GM18907 (cell line): ENCODE measurements at regions not wholly inside any gene's neighbourhood (a gene's known extent, or its start where the extent isn't known, plus 50 kb on each side); places are given as distances from the start of the nearest gene placed in this dataset.
"Not testable (repeated sequence)": the region's sequence is repeated elsewhere in the genome, so short reads cannot be mapped to it uniquely, and the experiment has no call there.

Experiments used
- ATAC-seq: cut with Tn5 transposase; IDR thresholded peaks from one replicate; pipeline ENCODE4 v1.9.1; 2021; ENCODE audit warnings: mild to moderate bottlenecking, moderate library complexity; ENCODE audit not compliant: unreplicated experiment

DNA sequence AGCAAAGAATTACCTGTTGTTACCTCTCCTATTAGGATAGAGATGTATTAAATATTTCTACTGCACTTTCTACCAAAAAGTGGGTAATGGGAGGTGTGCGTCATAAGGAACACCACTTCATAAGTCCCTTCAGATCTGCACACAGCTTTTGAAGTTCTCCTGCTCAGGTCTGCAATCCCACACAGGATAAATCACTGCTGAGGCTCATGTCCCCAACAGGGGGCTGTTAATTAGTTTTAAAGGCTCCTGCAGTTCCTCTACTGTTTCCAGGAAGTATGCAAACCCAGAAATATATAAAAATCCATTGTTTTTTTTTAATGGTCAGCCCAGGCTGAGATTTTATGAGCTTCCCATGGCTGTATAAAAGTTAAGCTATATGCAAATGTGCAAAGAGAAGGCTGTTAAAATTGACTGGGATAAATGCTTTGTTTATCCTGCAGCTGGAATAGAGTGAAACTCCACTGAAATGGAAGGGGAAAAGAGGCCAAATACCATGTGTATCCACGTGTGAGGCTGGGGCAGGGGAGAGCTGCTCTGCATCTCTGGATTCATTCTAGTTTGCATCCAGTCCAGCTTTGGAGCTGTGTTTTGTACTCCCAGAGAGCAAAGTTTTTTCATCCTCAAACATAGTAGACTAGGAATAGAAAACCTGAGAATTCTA, 903.7 kb downstream of the TDRD15 start:
- no peak for ATAC-seq

DNA sequence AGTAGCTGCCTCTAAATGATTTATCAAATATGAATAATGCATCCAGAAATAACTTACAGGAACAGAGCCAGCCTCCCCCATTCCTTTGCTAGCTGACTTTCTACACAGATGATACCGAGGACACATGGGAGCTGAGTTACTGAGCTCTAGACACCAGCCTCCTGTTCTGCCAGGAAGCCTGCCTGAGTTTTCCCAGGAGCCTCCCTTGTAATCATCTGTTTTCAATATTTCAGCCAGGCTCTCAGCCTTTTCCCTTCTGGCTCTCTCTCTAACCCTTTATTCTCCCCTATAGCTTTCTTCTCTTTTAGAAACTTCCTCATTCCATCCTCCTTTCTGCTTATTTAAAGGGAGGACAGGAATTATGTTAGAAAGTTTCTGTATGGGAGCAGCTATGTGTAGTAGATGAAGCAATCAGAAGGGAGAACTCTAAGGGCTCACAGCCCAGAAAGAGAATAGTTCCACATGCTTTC, 911.6 kb downstream of the TDRD15 start:
- no peak for ATAC-seq

DNA sequence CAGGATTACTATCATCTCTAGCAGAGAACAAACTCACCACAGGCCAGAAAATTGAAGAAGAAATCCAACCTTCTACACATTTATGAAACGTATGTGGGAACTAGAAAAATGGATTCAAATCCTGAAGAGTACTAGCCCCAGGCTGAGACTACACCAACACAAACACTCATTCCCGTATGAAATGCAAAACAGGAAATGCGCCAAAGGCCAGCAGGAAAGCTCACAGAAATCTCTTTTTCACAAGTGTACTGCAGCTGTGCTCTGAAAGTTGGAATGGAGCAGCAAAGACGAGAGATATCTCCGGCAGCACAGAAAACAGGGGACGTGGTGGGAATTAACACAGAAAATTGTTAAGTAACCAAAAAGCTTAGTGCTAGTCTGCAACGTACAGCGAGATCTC, 913.5 kb downstream of the TDRD15 start:
- no peak for ATAC-seq

DNA sequence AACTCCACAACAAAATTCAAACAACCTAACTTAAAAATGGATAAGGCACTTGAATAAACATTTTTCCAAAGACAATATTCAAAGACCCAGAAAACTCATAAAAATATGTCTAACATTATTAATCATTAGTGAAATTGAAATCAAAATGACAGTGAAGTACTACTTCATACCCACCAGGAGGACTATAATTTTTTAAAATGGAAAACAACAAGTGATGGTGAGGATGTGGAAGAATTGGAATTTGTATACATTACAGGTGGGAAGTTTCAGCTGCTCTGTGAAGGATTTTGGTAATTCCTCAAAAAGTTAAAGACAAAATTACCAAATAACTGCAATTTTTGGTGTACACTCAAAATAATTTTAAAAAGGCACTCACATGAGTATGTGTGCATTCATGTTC, 920.0 kb downstream of the TDRD15 start:
- no peak for ATAC-seq

DNA sequence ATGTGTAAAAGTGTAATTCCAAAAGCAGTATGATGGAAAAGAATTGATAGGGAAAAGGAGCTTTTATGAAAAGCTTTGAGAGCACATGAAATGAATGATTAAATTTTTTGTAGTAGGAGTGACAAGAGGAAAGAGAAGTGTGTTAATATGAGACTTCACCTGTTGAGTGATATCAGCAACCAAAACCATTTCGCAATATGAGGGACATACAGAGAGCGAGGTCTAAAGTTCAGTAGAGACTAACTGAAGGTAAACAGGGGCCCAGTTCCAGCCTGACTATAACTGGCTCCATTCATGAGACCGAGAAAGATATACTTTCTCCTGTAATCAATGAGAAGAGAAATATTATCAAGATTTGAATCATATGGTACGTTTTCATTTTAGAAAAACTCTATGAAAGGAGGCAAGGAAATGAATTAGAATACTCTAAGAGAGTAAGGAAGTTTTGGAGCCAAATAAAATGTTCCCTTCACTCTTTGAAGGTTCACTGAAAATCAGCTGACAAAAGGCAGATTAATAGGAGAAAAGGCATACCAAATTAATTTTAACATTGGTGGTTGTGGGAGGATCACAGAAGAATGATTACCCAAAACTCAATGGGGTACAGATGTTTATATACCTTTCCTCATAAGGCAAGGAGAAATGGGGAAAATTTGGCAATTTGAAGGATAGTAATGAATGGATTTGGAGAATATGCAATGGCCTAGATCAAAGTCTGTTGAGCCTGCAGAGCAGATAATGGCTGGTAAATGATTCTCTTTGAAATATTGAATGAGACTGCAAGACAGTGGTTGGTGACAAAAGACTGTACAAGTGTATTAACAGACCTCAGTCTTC, 932.2 kb downstream of the TDRD15 start:
- no peak for ATAC-seq

DNA sequence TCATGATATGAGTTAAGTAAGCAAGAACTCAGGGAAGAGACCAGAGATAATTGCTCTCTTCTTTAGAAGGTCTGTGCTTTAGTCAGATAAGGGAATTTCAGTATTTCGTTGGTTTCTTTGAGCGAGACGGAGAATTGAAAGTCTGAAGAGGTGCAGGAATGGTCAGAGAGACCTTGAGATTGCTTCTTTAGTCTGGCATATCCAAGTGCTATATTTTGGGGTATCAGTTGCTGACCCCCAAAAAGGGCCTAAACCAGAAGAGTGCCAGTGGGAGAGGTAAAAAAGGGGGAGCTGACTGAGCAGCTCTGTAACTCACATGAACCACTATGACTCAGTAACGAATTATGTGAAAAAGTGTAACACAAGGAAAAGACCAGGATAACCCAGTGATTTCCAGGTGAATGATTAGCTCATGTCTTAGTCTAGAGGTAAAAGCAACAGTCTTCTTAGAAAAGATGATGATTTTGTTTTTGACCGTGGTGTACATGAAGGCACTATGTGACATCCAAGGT, 932.9 kb downstream of the TDRD15 start:
- no peak for ATAC-seq

DNA sequence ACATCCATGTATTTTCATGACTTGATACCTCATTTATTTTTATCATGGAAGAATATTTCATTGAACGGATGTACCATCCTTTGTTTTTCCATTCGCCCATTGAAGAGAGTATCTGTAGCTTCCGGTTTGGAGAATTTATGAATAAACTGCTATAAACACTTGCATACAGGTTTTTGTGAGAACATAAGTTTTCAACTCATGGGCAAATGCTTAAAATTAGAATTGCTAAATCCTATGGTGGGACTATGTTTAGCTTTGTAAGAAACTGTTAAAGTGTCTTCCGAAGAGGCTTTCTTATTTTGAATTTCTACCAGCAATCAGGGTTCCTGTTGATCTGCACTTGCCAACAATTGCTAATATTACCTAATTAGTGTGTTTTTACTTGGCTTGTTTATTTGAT, 938.9 kb downstream of the TDRD15 start:
- ATAC-seq, result no peak

DNA sequence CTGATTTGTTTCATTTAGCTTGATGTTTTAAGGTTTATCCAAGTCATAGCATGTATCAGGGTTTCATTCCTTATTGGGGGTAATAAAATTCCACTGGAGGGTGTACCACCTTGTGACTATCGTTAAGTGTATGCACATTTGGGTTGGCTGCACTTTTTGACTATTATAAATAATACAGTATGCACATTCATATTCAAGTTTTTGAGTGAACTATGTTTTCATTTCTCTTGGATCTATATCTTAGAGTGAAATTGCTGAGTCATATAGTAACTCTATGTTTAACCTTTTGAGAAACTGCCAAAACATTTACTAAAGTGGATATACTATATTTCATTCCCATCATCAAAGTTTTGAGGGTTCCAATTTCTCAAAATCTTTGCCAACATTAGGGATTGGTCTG, 952.7 kb downstream of the TDRD15 start:
- ATAC-seq, result no peak

DNA sequence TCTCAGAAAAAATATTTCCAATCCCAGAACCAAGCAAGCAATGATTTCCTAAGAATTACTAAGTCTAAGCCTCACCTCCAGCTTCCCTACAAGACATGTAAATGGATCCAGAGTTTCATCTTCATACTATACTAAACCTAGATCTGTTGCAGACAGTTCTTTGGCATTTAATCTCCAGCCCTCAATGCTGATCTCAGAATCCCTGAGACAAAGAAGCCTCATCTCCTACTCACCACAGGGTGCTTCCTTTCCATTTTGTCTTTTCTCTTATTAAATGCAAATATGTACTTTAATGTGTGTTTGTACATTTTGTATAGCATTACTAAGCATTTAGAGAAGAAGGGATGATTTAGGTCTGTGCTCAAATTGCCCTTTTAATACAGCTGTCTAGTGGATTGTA, 954.9 kb downstream of the TDRD15 start:
- ATAC-seq, result no peak

DNA sequence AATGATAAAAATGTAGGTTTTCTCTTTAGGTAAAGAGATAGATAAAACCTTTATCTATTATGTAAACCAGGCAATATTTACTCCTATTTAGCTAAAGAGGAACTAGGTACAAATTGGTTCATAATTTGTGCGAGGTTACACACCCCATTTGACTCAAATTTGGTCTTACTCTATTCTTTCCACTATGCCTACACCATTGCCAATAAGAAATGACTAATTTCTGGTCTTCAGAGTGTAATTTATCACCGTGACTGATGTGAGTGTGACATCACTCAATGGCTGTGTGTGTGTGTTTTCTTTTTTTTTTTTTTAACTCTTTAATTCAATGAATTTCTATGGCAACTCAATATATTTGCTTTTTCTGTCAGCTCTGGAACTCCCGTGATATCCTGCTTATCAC, 955.8 kb downstream of the TDRD15 start:
- no peak for ATAC-seq

DNA sequence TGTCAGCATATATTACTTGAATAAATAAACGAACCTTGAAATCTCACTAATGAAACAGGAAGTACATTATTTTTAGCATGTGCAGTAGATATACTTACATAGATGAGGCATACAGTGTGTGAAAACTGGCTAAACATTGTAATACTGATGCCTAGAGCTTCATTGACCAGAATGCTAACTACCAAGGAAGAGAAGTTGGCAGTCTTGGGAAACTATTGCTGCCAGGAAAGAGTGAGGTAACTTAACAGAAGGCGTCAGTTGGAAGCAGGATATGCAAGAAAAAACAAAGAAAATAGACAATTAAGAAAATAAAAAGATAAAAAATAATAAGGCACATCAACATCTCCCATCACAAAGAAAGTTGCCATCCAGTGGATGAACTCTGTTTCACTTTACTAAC, 963.0 kb downstream of the TDRD15 start:
- no peak for ATAC-seq

DNA sequence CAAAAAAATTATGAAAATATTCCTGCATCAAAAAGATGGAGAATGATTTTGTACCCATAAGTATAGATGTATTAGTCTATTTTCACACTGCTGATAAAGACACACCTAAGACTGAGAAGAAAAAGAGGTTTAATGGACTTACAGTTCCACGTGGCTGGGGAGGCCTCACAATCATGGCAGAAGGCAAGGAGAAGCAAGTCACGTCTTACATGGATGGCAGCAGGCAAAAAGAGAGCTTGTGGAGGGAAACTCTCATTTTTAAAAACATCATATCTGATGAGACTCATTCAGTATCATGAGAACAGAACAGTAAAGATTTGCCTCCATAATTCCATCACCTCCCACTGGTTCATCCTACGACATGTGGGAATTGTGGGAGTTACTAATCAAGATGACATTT, 979.8 kb downstream of the TDRD15 start:
- not testable (repeated sequence) for ATAC-seq

DNA sequence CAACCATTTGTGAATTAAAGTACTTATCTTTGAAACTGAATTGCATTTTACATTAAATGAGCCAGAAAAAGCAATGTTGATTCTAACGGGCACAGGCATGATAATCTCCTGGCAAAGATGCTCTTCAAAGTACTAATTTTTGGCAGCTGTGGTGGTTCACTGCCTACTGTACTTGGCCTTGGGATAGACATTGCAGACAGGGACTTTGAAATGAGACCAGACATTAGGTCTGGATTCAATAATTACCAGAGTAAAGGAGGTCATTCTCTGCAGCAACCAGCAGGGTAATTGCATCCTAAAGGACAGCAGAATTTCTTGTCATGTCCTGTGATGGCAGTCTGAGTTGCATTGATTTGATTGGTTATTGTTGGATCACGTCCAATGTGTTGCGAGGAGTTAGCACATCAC, 986.5 kb downstream of the TDRD15 start:
- ATAC-seq, result no peak

DNA sequence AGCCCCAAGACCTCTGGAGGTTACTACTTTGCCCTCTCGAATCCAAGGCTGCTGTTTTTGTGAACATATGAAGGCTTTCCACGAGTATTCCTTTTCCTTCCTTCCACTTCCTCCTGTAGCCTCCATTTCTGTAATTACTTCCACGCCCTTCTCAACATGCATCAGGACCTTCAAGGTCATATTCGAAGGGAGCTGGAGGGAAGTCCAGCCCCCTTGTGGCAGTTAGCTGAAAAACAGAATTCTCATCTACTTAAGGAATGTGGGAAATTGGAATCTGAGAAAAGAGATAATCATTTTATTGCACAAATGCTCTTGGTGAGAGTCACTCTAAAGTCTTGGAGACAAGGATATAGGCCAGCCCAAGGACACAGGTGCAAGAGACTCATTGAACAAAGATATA, 1000.2 kb downstream of the TDRD15 start:
- ATAC-seq, result no peak

DNA sequence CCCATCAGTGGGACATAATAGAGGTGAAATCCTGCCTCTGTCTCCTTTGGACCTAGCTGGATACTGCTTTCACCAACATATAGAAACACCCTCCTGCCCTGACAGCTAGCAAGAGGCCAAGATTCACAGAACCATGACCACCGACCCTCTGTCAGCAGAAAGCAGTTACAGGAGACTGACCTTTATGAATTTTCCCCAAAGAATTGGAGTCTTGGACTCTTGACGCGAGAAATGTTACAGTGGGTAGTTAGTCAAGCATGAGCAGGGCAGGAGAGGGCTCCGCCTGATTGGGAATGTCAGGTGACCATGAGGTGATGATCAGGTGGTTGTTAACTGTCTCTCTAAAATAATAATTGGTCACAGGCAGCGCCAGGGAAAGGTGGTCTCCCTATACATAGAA, 1002.3 kb downstream of the TDRD15 start:
- ATAC-seq, result no peak

DNA sequence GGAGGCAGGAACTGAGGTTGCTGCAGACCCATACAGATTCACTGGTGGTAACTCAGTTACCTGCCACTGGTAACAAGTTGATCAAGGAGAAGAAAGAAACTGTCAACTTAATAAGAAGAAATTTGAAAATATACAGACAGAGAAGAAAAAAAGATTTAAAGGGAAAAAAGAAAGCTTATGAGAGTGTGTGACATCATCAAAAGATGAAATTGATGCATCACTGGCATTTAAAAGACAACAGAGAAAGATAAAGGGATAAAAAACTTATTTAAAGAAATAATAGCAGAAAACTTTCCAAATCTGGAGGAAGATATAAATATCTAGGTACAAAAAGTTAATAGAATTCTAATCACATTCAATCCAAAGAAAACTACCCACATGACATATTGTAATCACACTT, 1003.2 kb downstream of the TDRD15 start:
- no peak for ATAC-seq

DNA sequence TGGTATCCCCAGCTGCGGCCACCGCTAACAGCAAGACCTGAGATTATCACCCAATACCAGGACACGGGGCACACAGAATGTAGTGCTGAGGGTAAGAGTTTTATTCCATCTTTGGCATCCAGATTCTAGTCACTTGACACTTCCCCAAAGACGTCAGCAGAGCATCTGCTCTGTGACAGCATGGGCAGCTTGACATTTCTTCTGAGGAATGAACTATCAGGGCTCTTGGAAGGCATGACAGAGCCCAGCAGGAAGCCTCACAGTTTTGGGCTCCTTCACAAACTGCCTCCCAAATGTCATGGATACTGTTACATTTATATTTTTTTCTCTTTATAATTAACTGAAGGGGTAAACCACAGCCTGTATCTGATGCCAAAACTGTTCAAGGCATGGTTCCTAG, 1010.7 kb downstream of the TDRD15 start:
- no peak for ATAC-seq

DNA sequence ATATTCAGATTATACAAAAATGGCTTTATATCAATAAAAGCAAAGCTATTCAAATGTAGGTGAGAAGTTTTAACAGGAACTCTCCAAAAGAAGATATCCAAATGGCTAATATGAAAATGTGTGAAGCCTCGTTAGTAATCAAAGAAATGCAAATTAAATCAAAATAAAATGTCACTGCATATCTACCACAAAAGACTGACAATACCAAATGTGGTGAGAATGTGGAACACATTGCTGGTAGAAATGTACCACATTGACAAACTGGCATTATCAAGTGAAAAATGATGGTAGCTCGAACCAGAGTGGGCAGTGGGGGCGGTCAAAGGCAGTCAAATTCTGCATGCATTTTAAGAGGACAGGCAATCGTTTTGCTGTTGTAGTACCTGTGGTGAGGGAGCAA, 1012.7 kb downstream of the TDRD15 start:
- ATAC-seq, result no peak

DNA sequence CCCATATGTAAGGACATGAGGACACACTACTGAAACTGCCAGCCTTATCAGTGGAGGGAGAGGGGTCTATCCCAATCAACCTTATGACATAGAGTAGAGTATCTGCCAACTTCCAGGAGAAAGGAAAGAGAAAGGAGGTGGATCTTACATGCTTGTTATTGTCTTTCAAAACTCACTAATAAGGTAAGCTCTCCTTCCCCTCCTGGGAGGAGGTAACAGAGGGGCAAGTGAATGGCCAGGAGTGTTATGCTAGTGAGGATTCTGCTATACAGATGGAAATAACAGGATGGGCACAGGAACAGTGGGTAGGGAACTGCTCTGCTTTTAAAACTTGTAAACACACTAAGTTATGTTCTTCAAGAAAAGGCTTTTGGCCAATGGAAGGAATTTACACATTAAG, 1020.1 kb downstream of the TDRD15 start:
- ATAC-seq, result no peak

DNA sequence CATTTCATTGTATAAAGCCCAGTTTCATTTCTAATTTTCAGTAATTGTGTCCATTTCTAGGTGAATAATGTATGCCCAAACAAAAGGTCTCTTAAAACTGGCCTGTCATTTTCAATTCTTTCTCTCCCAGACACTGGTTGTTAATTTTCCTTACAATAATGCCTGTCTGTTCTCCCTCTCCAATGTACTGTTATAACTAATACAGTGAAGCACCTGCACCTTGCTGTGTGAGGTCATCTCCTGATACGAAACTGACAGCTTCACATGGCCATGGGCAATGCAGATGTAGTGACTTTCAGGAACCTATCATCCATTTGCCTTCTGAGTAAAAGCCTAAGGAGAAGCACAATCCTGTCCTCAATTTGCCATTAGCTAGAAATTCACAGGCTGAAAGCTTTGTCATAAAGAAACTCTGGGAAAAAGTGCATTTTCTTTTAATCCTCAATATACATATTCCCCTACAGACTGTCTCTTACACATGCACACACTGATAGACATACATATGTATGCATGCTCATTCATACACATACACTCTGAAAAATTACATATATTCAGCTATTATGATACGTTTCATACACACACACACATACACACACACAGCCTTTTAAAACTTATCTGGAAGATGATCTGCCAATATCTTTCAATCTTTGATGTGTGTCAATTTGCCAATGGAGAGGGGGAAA, 1030.3 kb downstream of the TDRD15 start:
- no peak for ATAC-seq

DNA sequence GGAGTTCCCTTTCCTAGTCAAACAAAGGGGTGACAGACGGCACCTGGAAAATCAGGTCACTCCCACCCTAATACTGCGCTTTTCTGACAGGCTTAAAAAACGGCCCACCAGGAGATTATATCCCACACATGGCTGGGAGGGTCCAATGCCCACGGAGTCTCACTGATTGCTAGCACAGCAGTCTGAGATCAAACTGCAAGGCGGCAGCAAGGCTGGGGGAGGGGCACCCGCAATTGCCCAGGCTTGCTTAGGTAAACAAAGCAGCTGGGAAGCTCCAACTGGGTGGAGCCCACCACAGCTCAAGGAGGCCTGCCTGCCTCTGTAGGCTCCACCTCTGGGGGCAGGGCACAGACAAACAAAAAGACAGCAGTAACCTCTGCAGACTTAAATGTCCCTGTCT, 1032.9 kb downstream of the TDRD15 start:
- ATAC-seq, result not testable (repeated sequence)

DNA sequence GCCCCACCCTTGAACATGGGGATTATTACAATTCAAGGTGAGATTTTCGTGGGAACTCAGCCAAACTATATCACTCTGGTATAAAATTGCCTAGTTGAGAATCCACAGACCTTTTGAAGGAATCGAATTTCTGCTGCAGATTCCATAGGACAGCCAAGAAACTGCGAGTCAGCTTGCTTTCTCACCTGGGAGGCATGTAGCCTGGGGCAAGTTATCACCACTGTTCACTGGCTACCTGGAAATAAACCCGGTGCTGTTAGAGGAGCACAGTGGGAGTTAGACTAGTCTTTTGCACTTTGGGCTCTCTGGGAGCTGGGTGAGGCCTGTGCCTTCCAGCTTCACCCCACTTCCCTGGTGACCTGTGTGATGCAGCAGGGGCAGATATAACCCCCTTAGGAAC, 1043.5 kb downstream of the TDRD15 start:
- no peak for ATAC-seq
